ENCODE measurements at regions not wholly inside any gene's neighbourhood (a gene's known extent, or its start where the extent isn't known, plus 50 kb on each side); places are given as distances from the start of the nearest gene placed in this dataset.
"Not testable (repeated sequence)": the region's sequence is repeated elsewhere in the genome, so short reads cannot be mapped to it uniquely, and the experiment has no call there.

DNA sequence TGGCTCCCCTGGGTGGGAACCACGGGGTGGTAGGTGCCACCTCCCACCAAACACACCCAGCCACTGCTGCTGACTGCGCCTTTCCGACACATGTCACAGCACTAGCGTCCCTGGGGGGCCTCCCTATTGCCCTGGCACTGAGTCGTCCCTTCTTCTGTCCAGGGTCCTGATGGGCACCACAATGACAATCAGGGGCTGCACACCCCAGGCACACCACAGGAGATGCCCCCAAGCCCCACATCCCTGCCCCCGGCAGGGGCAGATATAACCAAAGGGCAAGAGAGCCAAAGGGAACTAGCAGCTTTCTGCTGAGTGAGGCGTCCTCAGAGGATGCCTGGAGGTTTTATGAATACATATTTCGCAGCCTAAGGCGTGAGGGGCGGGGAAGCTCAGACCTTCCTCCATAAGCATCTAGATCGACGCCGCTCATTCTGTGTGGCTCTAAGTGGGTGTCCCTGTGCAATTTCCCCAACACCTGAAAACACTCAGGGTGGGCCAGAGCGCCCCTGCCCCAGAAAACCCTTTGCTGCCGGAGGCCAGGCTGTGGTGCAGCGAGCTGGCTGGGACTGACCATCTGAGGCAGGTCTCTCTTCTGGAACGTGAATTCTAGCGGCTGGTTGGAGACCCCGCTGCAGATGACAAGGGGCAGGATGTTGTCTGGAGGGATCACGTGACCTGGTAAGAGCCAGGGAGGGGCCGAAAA, 186.7 kb downstream of the KLRB1 start:
- not testable (repeated sequence) for H3K27ac ChIP-seq; H3K4me3 ChIP-seq; H3K36me3 ChIP-seq; H3K27me3 ChIP-seq; H3K9me3 ChIP-seq (ENCODE audit: low read depth); H3K4me1 ChIP-seq (ENCODE audit: low read depth); DNase-seq (ENCODE audit: low read depth in 1 of 2, low spot score in 1 of 2)

DNA sequence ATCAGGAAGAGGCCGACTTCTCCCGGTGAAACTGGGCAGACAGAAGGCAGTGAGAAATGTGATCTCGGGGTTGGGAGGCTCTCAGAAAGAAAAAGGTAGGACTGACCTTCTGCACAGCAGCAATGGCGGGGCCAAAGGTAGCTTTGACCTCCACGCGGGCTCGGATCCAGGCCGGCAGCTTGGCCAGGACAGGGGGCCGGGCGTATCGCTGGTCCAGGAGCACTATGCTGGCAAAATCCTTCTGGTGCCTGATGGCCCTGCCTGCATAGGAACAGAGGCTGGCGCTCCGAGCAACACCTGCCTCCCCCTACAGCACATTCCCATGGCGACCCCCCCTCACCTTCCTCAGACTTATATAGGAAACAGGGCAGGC, 189.1 kb downstream of the KLRB1 start:
- H3K27me3 ChIP-seq; H3K36me3 ChIP-seq; H3K4me3 ChIP-seq; DNase-seq (ENCODE audit: low read depth in 1 of 2, low spot score in 1 of 2); H3K9me3 ChIP-seq (ENCODE audit: low read depth); H3K4me1 ChIP-seq (ENCODE audit: low read depth); H3K27ac ChIP-seq: not testable (repeated sequence)

DNA sequence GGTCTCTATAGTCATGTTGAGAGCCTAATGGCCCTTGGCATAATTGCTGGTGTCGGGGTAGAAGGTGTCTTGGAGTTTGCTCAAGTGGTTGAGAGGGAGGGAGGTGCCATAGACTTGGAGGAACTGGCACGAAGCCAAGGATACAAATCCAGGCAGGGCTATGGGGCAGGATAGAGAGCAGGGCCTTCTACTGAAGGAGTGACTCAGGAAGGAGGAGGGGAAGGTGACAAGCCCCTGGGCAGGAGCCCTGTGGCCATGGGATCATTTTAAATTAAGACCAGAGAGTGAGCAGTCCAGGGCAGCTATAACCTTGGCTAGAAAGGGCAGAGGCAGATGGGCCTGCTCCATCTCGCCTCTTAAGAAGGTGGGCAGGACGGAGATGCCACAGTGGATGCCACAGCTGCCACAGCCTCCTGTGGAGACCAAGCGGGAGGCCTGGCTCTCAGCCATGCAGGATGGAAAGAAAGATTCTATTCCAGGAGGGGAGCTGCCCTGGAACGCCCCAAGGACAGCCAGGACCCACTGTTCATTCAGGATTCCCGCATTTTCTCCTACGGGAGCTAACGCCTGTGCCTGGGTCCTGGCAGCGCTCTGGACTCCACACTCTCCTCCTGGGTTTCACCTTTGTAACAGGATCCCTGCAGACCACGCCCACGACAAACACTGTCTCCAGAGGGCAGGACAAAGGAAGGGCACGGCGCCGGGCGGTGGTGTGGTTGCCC, 189.6 kb downstream of the KLRB1 start:
- H3K27ac ChIP-seq; DNase-seq (ENCODE audit: low read depth in 1 of 2, low spot score in 1 of 2); H3K27me3 ChIP-seq; H3K4me1 ChIP-seq (ENCODE audit: low read depth); H3K36me3 ChIP-seq; H3K9me3 ChIP-seq (ENCODE audit: low read depth); H3K4me3 ChIP-seq: not testable (repeated sequence)

DNA sequence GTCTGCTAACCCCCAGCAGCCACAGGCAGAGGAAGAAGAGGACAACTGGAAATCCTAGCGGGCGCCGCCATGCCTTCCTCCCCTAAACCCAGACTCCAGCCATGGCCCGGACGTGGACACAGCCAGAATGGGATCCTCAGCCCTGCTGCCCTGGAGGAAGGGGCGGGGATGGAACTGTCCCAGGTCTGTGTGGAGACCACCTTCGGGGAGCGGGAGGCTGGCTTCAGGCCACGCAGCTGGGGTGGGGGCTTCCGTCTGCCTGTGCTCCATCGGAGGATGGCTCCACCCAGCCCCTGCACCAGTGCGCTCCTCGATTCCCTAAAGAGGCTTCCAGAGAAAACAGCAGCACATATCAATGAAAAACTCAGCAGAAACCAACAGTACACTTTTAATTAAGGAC, 190.4 kb downstream of the KLRB1 start:
- H3K27ac ChIP-seq; H3K36me3 ChIP-seq; H3K27me3 ChIP-seq; H3K9me3 ChIP-seq (ENCODE audit: low read depth); DNase-seq (ENCODE audit: low read depth in 1 of 2, low spot score in 1 of 2); H3K4me3 ChIP-seq; H3K4me1 ChIP-seq (ENCODE audit: low read depth): not testable (repeated sequence)

DNA sequence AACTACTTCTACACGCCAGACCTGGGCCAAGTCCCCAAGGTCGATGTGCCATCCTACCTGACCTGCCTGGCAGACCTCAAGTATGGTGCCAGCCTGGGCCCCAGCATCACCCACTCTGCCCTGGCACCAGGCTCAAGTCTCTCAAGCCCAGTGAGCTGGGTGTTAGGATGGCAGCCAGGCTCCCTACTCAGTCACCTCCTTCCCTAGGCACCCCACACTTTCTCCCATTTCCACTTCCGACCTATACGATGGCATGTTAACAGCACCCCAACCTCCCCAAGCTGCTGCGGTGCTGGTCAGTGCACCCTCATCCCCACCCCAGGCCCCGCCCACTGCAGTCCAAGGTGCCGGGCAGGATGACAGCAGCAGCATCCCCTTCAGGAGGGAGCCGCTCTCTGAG, 191.4 kb downstream of the KLRB1 start:
- not testable (repeated sequence) for H3K27me3 ChIP-seq; H3K4me1 ChIP-seq (ENCODE audit: low read depth); H3K27ac ChIP-seq; H3K9me3 ChIP-seq (ENCODE audit: low read depth); DNase-seq (ENCODE audit: low read depth in 1 of 2, low spot score in 1 of 2); H3K4me3 ChIP-seq; H3K36me3 ChIP-seq

DNA sequence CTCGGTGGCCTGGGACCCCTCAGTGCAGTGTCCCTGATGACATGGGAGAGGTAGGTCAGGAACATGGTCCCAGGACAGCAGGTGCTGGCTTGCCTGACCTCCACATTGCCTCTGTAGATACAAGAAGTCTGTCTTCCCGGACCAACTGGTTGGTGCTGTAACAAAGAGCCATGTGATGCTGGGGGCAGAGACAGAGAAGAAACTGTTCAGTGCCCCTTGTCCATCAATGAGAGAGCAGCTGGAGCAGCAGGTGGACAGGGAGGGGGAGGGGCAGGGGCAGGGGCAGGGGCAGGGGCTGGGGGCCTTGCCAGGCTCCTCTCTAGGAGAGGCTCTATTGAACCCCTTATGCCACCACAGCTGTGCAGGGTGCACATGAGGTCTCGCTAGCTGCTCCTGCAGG, 191.8 kb downstream of the KLRB1 start:
- H3K27me3 ChIP-seq; H3K4me1 ChIP-seq (ENCODE audit: low read depth); H3K9me3 ChIP-seq (ENCODE audit: low read depth); H3K36me3 ChIP-seq; H3K4me3 ChIP-seq; DNase-seq (ENCODE audit: low read depth in 1 of 2, low spot score in 1 of 2); H3K27ac ChIP-seq: not testable (repeated sequence)

DNA sequence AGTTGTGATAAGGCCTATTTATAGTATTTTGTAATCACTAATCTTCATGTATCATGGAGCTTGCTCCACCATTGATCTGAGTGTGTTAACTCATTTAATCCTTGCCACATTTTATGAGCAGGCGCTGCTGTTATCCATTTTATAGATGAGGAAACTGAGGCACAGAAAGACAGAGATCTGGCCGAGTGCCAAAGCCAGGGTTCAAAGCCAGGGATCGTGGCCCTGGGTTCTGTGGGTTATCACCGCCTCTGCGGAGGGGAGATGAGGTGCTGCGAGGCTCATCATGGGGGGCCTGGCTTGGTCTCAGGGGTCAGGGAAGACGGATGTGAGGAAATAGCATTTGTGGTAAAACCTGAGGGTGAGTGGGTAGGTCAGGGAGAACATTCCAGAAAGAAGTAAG, 193.9 kb downstream of the KLRB1 start:
- H3K4me3 ChIP-seq; H3K36me3 ChIP-seq; H3K27ac ChIP-seq; H3K27me3 ChIP-seq; H3K4me1 ChIP-seq (ENCODE audit: low read depth); H3K9me3 ChIP-seq (ENCODE audit: low read depth); DNase-seq (ENCODE audit: low read depth in 1 of 2, low spot score in 1 of 2): not testable (repeated sequence)

DNA sequence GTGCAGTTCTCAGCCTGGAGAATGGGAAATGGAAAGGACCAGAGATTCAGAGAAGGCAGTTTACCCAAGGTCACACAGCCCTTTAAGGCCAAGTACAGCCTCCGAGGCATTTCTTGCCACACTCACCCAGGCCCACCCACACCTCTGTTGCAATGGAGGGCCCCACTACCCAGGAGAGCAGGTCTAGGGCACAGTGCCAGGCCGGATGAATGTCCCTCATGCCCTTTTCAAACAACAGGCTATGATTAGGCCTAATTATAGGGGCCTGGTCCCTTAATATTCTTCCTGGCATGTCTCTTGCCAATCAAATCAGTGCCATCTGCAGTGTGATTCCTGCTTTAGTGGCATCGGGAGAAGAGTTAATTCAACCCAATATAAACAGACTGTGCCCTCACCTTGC, 195.3 kb downstream of the KLRB1 start:
- not testable (repeated sequence) for H3K9me3 ChIP-seq (ENCODE audit: low read depth); H3K36me3 ChIP-seq; DNase-seq (ENCODE audit: low read depth in 1 of 2, low spot score in 1 of 2); H3K4me3 ChIP-seq; H3K27ac ChIP-seq; H3K4me1 ChIP-seq (ENCODE audit: low read depth); H3K27me3 ChIP-seq

DNA sequence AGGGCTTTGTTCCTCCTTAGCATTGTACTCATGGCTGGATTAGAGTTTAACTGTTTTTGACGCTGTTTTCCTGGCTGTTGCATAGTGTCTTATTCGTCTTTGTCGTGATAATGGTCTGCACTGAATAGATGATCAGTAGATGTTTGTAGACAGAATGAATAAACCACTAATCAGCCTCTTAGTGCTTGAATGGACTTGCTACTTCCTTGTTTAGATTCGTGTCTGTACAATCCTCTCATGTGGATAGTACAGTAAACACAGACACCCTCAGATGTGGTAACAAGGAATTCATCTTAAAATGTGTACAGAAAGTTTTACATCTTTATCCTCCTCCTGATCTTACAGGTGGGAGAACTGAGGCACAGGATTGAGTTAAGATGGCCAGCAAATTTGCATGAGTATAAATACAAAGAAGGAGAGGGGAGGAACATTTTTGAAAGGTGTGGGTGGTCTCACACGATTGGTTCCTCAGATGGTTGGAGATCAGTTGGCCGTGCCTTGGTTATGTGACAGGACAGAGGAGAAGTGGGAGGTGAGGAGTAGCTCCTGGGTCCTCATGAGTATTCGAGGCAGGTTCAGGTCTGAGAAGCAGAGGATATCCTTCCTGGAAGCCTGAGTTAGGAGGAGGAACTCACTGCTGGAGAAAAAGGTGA, 196.0 kb downstream of the KLRB1 start:
- H3K4me3 ChIP-seq; H3K27ac ChIP-seq; H3K9me3 ChIP-seq (ENCODE audit: low read depth): not testable (repeated sequence)

DNA sequence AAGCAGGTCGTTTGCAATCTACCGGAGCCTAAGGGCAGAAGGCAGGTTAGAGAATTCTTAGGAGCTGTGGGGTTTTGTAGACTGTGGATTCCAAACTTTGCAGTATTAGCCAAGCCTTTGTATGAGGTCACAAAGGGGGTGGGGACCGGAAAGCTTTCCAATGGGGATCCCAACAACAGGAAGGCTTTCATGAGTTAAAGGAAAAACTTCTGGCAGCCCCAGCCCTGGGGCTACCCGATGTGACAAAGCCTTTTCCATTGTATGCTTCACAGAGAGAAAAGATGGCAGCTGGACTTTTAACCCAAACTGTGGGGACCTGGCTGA, 199.2 kb upstream of the PZP start:
- not testable (repeated sequence) for H3K36me3 ChIP-seq; H3K27ac ChIP-seq; H3K4me3 ChIP-seq; DNase-seq (ENCODE audit: low read depth in 1 of 2, low spot score in 1 of 2); H3K9me3 ChIP-seq (ENCODE audit: low read depth); H3K27me3 ChIP-seq; H3K4me1 ChIP-seq (ENCODE audit: low read depth)

More for the DNA sequence above, 196.0 kb downstream of the KLRB1 start:
- DNase-seq (ENCODE audit: low read depth in 1 of 2, low spot score in 1 of 2); H3K27me3 ChIP-seq; H3K4me1 ChIP-seq (ENCODE audit: low read depth); H3K36me3 ChIP-seq: not testable (repeated sequence)

Measured in cardiac muscle cell (in vitro differentiated cells and primary cell).